NCI-H446 (cell line): ENCODE measurements at regions not wholly inside any gene's neighbourhood (a gene's known extent, or its start where the extent isn't known, plus 50 kb on each side); places are given as distances from the start of the nearest gene placed in this dataset.

Experiments used
- DNase-seq, 2 experiments: peaks; one replicate each; lab custom pipeline; 2025; lab: John Stamatoyannopoulos, UW

GRCh38 chr15:91737151-91737818, 116.2 kb upstream of the SLCO3A1 start:
- no peak for DNase-seq

- DNase-seq: no peak
Measured at GRCh38 chr15:91741986-91742385, 111.5 kb upstream of the SLCO3A1 start.

GRCh38 chr15:91751611-91752010, 101.9 kb upstream of the SLCO3A1 start:
- no peak for DNase-seq

- no peak for DNase-seq
Measured at GRCh38 chr15:91752081-91752785, 101.3 kb upstream of the SLCO3A1 start.

- no peak for DNase-seq
Measured at GRCh38 chr15:91759560-91759959, 93.9 kb upstream of the SLCO3A1 start.

GRCh38 chr15:91765660-91766059, 87.8 kb upstream of the SLCO3A1 start:
- DNase-seq: no peak

- no peak for DNase-seq
Measured at GRCh38 chr15:91769476-91769875, 84.0 kb upstream of the SLCO3A1 start.

GRCh38 chr15:91769894-91770293, 83.6 kb upstream of the SLCO3A1 start:
- no peak for DNase-seq

GRCh38 chr15:91776104-91776503, 77.4 kb upstream of the SLCO3A1 start:
- DNase-seq: no peak

- DNase-seq: no peak
Measured at GRCh38 chr15:91779960-91780359, 73.5 kb upstream of the SLCO3A1 start.

GRCh38 chr15:91780387-91780786, 73.1 kb upstream of the SLCO3A1 start:
- DNase-seq: no peak

GRCh38 chr15:91782221-91782620, 71.3 kb upstream of the SLCO3A1 start:
- no peak for DNase-seq

GRCh38 chr15:91783008-91783407, 70.5 kb upstream of the SLCO3A1 start:
- DNase-seq: no peak

- peak in 1 of 2 experiments; percentile 25 for DNase-seq
Measured at GRCh38 chr15:91783451-91783850, 70.1 kb upstream of the SLCO3A1 start.

GRCh38 chr15:91784973-91785709, 68.4 kb upstream of the SLCO3A1 start:
- no peak for DNase-seq

- no peak for DNase-seq
Measured at GRCh38 chr15:91787198-91787597, 66.3 kb upstream of the SLCO3A1 start.

GRCh38 chr15:91789136-91789535, 64.4 kb upstream of the SLCO3A1 start:
- no peak for DNase-seq

- peak; percentile 70 to 88 for DNase-seq
Measured at GRCh38 chr15:91790836-91791235, 62.7 kb upstream of the SLCO3A1 start.

- no peak for DNase-seq
Measured at GRCh38 chr15:91793771-91794170, 59.7 kb upstream of the SLCO3A1 start.

GRCh38 chr15:91795235-91795634, 58.3 kb upstream of the SLCO3A1 start:
- DNase-seq: no peak

GRCh38 chr15:91801836-91802534, 51.5 kb upstream of the SLCO3A1 start:
- no peak for DNase-seq

- no peak for DNase-seq
Measured at GRCh38 chr15:91803260-91803659, 50.2 kb upstream of the SLCO3A1 start.
